NCI-H345 (cell line): ENCODE measurements at regions not wholly inside any gene's neighbourhood (a gene's known extent, or its start where the extent isn't known, plus 50 kb on each side); places are given as distances from the start of the nearest gene placed in this dataset.
"Not testable (repeated sequence)": the region's sequence is repeated elsewhere in the genome, so short reads cannot be mapped to it uniquely, and the experiment has no call there.

Experiments used
- DNase-seq: peaks from one replicate; lab custom pipeline; 2025; lab: John Stamatoyannopoulos, UW

- DNase-seq, result no peak
Observed at GRCh38 chr4:106869551-106869950, 166.6 kb downstream of the DKK2 start.

- DNase-seq, result no peak
Observed at GRCh38 chr4:106868381-106869035, 167.6 kb downstream of the DKK2 start.

DNA sequence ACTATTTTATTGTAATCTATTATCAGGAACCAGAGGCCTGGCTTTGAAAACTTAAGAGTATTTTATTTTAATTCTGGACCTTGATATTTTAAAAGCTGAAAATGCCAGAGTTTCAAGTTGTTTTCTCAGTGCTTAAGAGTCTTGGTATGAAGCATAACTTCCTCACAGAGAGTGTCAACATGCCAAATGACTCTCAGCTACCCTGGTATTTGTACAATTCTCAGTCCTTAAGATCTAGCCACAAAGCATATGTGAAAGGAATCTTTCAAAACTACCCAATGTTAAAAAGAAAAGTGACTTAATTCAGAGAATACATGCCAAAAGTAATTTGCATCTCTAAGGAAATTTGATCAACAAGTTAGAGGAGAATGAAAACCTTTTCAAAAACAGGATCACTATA, 171.9 kb downstream of the DKK2 start:
- no peak for DNase-seq

- DNase-seq, result no peak
Observed at GRCh38 chr4:106854569-106855351, 181.4 kb downstream of the DKK2 start.

DNA sequence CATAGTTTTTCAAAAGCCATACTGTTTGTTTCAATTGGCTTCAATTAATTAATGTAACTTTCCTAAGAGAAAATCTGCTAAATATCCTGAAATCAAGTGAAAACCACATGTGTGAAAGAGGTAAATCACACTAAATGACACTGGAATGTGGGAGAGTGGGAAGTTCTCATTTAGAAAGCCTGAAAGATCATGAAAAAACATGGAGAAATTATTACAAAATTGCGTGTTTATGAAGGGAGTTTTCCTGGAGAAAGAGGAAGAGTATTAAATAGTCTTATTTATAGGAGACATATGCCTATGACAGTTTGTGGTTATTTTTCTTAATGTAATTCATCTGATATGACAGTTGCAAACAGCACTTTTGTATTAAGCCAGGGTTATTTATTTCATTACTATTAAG, 183.7 kb downstream of the DKK2 start:
- no peak for DNase-seq

GRCh38 chr4:106851726-106852125, 184.4 kb downstream of the DKK2 start:
- DNase-seq, result no peak

DNA sequence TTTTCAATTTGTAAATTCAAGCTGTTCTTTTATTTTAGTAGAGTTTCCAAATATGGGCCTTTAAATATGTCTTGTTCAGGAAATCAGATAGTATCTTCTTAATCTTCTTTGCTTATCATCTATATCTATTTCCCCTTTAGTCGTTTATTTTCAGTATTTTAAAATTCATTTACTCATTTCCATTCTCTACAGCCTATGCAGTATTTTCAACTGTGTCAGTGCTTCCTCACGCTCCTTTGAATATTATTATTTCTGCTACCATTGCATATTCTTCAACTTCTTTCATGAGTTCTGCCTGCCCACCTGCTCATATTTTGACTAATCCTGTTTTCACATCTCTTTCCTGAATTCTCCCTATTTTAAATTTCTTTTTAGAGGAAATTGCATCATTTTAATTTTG, 185.4 kb downstream of the DKK2 start:
- no peak for DNase-seq

- DNase-seq, result no peak
Observed at GRCh38 chr4:106835919-106836318, 200.2 kb downstream of the DKK2 start.

- DNase-seq, result no peak
Observed at GRCh38 chr4:106830879-106831278, 205.2 kb downstream of the DKK2 start.

DNA sequence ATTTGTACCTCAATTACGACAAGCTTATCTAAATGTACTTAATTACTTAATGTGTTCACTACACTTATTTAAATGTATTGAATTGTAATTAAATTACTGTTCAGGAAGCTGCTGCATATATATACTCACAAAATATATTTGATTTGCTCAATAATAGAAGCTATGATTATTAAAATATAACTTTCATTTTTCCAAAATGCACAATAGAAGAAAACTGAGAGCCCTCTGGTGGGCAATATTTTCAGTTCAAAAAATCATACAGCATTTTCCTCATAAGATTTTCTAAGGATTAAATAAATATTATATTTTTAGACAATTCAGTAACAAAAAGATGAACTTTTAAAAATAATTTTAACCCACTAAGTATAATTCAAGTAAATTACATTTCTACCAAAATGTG, 217.3 kb downstream of the DKK2 start:
- DNase-seq, result no peak

GRCh38 chr4:106816496-106816895, 219.6 kb downstream of the DKK2 start:
- no peak for DNase-seq

DNA sequence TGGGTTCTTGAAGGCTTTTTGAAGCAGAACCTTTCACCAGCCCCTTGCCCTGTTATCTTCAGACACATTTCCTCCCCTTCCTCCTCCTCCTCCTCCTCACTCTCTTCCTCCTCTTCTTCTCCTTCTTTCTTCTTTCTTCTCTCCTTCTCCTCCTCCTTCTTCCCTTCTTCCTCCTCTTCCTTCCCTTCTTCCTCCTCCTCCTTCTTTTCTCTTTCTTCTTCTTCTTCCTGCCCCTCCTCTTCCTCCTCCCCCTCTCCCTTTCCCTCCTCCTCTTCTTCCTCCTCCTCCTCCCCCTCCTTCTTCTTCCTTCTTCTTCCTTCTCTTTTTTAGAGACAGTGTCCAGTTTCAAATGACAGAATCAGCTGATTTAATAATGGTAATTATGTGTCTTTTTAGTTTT, 226.0 kb downstream of the DKK2 start:
- DNase-seq, result no peak

GRCh38 chr4:106809076-106809475, 227.0 kb downstream of the DKK2 start:
- DNase-seq, result no peak

GRCh38 chr4:106806158-106806797, 229.8 kb downstream of the DKK2 start:
- no peak for DNase-seq

GRCh38 chr4:106803083-106803482, 233.0 kb downstream of the DKK2 start:
- no peak for DNase-seq

DNA sequence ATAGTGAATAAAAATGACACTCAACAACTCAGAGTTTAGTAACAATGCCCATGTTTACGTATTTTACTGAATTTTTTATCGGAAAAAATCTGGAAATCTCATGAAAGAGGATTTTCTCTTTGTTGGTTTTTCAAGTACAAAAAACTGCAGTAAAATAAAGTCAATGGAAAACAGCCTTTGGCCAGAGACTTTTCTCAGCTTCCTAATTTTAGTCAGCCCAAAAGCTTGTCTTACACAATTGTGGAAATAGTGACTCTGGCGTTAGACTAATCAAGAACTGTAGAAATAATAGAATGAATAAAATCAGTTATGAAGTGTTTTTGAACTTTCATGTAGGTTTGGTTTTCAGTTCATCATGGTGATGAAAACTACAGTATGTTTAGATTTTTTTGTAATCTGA, 234.7 kb downstream of the DKK2 start:
- DNase-seq, result no peak

GRCh38 chr4:106796876-106797275, 239.2 kb downstream of the DKK2 start:
- DNase-seq, result no peak

GRCh38 chr4:106795326-106795725, 240.8 kb downstream of the DKK2 start:
- DNase-seq, result no peak

GRCh38 chr4:106793933-106794332, 242.2 kb downstream of the DKK2 start:
- no peak for DNase-seq

DNA sequence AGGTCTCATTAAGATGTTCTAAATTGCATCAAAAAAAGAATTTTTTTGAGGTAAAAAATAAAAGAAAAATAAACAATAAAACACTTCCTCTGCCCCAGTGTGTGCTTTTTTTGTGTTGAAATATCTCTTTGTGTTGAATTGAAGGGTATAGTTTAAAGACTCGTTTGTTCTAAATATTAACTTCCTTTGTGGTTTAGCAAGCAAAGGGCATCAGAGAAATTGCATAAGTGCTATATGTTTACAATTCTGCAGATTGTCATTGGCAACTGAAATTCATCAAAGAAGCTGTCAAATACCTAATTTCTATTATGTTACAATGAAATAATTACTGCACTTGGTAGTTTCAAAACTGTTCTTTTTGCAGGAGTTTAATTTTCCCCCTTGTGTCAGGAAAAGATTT, 260.5 kb downstream of the DKK2 start:
- no peak for DNase-seq

DNA sequence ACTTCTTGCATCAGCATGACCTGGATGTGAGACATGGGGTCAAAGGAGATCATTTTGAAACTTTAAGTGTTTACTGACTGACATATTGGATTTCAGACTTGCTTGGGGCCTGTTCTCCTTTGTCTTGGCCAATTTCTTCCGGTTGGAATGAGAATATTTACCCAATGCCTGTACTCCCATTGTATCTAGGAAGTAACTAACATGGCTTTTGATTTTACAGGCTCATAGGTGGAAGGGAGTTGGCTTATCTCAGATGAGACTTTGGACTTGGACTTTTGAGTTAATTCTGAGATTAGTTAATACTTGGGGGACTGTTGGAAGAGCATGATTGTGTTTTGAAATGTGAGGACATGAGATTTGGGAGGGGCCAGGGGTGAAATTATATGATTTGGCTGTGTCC, 262.1 kb downstream of the DKK2 start:
- DNase-seq, result not testable (repeated sequence)

GRCh38 chr4:106773076-106773905, 262.8 kb downstream of the DKK2 start:
- no peak for DNase-seq
